Endothelial cell of umbilical vein (primary cell): ENCODE measurements at regions not wholly inside any gene's neighbourhood (a gene's known extent, or its start where the extent isn't known, plus 50 kb on each side); places are given as distances from the start of the nearest gene placed in this dataset.

Experiments
- EZH2 ChIP-seq: IDR thresholded peaks from 2 replicates; pipeline ENCODE4 v1.6.1; 2012; ENCODE audit warnings: borderline replicate concordance, low read depth, mild to moderate bottlenecking, moderate library complexity, low read length, inconsistent platforms; ENCODE audit not compliant: severe bottlenecking
- FOS ChIP-seq: IDR thresholded peaks from 2 replicates; pipeline ENCODE4 v1.6.1; 2011; ENCODE audit warnings: mild to moderate bottlenecking, low read length, moderate library complexity, borderline replicate concordance; ENCODE audit not compliant: insufficient read depth
- GATA2 ChIP-seq: IDR thresholded peaks from 2 replicates; pipeline ENCODE4 v1.7.0; 2011; ENCODE audit warnings: low read depth, mild to moderate bottlenecking, moderate library complexity, mixed read lengths, low read length; ENCODE audit not compliant: insufficient read length, insufficient read depth
- JUN ChIP-seq: IDR thresholded peaks from 2 replicates; pipeline ENCODE4 v1.6.1; 2011; ENCODE audit warnings: borderline replicate concordance, low read depth; ENCODE audit not compliant: insufficient read length, insufficient read depth
- MYC ChIP-seq: IDR thresholded peaks from one replicate; pipeline ENCODE4 v1.6.1; 2011; ENCODE audit warnings: mild to moderate bottlenecking, low read depth, low read length
- POLR2A ChIP-seq: IDR thresholded peaks from 2 replicates; pipeline ENCODE4 v1.6.1; 2012; ENCODE audit warnings: low read depth, mild to moderate bottlenecking, control low read depth, low read length
- POLR2AphosphoS5 ChIP-seq: IDR thresholded peaks from 2 replicates; pipeline ENCODE4 v1.6.1; 2012; ENCODE audit warnings: low read depth, mild to moderate bottlenecking, control low read depth, low read length, moderate library complexity; ENCODE audit not compliant: insufficient read depth
- TF ChIP-seq, protein P1 (sequence below): IDR thresholded peaks from 2 replicates; pipeline ENCODE4 v1.6.1; 2011; ENCODE audit not compliant: insufficient read depth, insufficient read length
- TF ChIP-seq, protein P2 (sequence below), 2 donors: IDR thresholded peaks; 1 replicate in 1 of 2; 2 replicates in 1 of 2; pipeline ENCODE4 v1.5.1; 2011; ENCODE audit warnings: low read length in 2 of 2, mild to moderate bottlenecking in 2 of 2, moderate library complexity in 2 of 2, control low read depth in 1 of 2, inconsistent platforms in 1 of 2, low read depth in 1 of 2; ENCODE audit not compliant: insufficient read depth in 1 of 2; ENCODE audit errors: extremely low read depth in 1 of 2

DNA sequence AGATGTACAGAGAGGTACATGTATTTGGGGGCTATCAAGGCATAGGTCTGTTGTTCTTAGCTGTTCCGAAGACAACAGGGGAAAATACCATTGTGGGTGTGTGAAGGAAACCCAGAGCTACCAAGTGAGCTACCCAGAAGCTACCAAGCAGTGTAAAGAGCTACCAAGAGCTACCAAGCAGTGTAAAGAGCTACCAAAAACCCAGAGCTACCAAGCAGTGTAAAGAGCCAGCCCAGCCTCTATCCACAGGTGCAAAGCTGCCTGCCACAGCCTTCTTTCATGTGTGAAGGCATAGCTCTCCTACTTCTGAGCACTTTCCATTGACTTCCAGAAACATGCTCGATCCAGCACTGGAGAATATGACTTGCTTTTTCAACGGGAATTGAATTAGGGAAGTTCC, 145.7 kb downstream of the AKAP11 start:
- TF ChIP-seq, protein P1, sequence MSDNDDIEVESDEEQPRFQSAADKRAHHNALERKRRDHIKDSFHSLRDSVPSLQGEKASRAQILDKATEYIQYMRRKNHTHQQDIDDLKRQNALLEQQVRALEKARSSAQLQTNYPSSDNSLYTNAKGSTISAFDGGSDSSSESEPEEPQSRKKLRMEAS = no peak
- TF ChIP-seq, protein P2, sequence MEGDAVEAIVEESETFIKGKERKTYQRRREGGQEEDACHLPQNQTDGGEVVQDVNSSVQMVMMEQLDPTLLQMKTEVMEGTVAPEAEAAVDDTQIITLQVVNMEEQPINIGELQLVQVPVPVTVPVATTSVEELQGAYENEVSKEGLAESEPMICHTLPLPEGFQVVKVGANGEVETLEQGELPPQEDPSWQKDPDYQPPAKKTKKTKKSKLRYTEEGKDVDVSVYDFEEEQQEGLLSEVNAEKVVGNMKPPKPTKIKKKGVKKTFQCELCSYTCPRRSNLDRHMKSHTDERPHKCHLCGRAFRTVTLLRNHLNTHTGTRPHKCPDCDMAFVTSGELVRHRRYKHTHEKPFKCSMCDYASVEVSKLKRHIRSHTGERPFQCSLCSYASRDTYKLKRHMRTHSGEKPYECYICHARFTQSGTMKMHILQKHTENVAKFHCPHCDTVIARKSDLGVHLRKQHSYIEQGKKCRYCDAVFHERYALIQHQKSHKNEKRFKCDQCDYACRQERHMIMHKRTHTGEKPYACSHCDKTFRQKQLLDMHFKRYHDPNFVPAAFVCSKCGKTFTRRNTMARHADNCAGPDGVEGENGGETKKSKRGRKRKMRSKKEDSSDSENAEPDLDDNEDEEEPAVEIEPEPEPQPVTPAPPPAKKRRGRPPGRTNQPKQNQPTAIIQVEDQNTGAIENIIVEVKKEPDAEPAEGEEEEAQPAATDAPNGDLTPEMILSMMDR (IDR thresholded peaks at IDR 0.05; ENCODE audit: extremely low read depth in 1 of 2, insufficient read depth in 1 of 2, low read depth in 1 of 2, low read length in 2 of 2) = no peak
- TF ChIP-seq POLR2A = no peak
- TF ChIP-seq POLR2AphosphoS5 = no peak
- no peak for TF ChIP-seq EZH2
- no peak for TF ChIP-seq GATA2
- TF ChIP-seq JUN = no peak
- TF ChIP-seq MYC = no peak
- TF ChIP-seq FOS = no peak
